ENCODE measurements at regions not wholly inside any gene's neighbourhood (a gene's known extent, or its start where the extent isn't known, plus 50 kb on each side); places are given as distances from the start of the nearest gene placed in this dataset.
A peak's percentile ranks its signal among the peaks of the same experiment; 100 is the strongest.

DNA sequence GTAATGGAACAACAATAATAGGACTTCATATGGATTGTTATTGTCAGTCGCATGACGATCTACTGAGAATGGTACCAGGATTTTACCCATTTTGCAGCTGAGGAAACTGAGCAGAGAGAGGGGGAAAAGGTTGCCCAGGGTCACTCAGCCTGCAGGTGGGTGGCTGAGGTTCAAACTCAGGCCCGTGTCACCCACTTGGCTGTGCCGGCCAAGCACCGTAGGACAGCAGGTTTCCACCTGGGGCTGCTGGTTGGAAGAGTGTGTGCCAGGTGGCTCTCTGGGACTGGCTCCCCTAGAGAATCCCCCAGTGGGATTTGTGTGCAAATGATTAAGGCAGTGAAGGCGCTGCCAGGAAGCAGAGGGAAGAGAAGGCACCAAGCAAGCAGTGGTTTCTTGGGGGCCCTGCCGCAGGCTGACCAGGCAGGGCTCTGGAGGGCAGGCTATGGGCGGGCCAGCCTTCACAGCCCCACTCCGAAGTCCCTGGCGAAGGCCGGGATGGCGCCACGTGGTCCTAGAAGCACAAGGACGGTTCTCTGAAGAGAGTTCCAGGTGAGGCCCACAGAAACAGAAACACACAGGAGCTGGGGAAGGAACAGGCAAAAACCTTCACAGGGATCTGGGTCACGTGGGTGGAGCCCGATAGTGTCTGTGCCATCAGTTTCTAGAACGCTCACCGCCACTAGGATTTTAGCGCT lies 163.5 kb downstream of the IRF8 start:
- Mint-ChIP-seq H3K27ac (no peak overlapping the region), H3K4me1 (ENCODE audit: low read depth) (no peaks in the 10 kb centered on the region), H3K27me3 (peaks cover 7% of the 10 kb centered on the region), H3K4me3 (no peak overlapping the region), H3K36me3 (ENCODE audit: low read depth) (no peaks in the 10 kb centered on the region), H3K9me3 (no peaks in the 10 kb centered on the region)
- no peak for DNase-seq

DNA sequence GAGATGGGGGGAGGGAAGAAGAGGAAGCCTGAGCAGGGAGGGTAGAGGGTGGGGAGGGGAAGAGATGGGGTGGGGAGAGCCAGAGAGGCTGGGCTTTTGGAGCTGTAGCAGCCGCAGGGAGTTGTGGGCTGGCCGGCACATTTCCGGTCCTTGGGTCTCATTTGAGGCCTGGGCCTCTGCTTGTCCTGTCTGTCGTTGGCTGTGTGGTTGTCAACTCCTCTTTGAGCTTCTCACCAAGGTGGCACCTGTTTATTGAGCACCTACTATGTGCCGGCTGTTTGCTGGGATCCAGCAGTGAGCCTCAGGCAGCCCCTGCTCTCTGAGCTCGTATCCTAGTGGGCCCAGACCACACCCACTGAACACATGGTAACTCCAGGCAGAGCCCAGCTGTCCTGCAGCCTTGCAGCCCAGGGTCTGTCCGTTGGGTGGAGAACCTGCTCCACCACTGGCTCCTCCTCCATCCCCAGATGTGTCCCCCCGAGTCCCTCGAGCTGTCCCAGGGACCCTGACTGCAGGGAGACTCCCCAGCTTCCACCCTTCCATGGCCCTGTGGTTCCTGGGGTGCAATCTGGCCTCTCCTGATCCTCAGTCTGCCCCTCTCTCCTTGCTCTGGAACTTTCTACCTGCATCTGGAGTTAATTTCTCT lies 164.9 kb downstream of the IRF8 start:
- H3K4me1 Mint-ChIP-seq (ENCODE audit: low read depth) = no peaks in the 10 kb centered on the region
- no peak overlapping the region for H3K27ac Mint-ChIP-seq
- H3K4me3 Mint-ChIP-seq = no peak overlapping the region
- peaks cover 19% of the 10 kb centered on the region for H3K27me3 Mint-ChIP-seq
- H3K9me3 Mint-ChIP-seq = no peaks in the 10 kb centered on the region
- DNase-seq = no peak
- no peaks in the 10 kb centered on the region for H3K36me3 Mint-ChIP-seq (ENCODE audit: low read depth)

DNA sequence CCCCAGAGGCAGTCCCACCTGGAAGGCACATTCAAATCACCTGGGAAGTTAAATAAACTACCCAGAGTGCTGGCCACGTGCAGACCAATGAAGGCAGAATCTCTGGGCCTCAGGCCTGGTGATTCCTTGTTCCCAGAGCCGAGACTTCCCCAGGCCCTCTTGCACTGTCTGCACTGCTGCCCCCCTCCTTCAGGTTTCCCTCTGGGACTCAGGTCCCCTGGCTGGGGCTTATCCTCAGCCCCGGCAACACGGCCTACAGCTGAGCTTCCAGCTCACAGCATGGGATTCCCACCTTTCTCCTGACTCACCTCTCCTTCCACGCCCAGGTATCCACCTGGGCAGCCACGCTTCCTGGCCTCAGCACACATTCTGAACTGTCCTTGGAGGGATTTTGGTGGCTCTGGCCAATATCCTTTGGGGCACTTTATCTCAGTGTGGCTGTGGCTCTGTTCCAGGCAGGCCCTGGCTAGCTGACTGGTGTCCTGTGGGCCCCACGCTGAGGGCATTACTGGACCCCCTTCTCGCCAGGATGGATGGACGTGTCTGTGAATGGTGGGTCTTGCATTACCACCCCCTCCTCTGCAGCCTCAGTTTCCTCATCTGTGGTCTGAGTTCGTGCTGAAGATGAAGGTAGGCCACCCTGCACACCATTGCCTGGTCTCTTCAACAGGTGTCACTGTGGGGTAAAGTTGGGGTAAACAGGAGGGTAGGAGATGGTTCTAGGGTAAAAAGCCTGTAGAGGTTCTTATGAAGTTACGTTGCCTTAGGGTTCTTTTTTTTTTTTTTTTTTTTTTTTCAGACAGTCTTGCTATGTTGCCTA lies 165.7 kb downstream of the IRF8 start:
- Mint-ChIP-seq H3K4me3 (no peak overlapping the region), H3K4me1 (ENCODE audit: low read depth) (no peaks in the 10 kb centered on the region), H3K27me3 (peaks cover 21% of the 10 kb centered on the region), H3K27ac (no peak overlapping the region), H3K36me3 (ENCODE audit: low read depth) (no peaks in the 10 kb centered on the region), H3K9me3 (no peaks in the 10 kb centered on the region)
- no peak for DNase-seq

DNA sequence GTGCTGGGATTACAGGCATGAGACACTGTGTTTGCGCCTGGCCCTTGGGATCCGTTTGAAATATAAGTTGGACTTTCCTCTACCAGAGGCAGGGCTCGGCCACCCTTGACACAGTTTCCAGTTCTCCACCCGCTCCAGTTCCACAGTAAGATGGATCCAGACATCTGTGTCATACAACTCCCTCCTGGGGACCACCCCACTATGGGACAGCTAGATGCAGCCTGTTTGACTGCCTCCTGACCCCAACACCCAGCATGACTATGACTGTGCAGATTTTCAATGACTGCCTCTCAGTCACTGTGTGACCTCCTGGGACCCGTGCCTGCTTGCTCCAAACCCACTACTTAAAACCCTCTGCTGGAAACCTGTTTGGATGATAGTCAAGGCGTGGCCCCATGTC lies 166.7 kb downstream of the IRF8 start:
- no peak for DNase-seq
- Mint-ChIP-seq H3K36me3 (ENCODE audit: low read depth) (no peaks in the 10 kb centered on the region), H3K4me3 (no peak overlapping the region), H3K4me1 (ENCODE audit: low read depth) (no peaks in the 10 kb centered on the region), H3K27me3 (peaks cover 30% of the 10 kb centered on the region), H3K27ac (no peak overlapping the region), H3K9me3 (no peaks in the 10 kb centered on the region)

DNA sequence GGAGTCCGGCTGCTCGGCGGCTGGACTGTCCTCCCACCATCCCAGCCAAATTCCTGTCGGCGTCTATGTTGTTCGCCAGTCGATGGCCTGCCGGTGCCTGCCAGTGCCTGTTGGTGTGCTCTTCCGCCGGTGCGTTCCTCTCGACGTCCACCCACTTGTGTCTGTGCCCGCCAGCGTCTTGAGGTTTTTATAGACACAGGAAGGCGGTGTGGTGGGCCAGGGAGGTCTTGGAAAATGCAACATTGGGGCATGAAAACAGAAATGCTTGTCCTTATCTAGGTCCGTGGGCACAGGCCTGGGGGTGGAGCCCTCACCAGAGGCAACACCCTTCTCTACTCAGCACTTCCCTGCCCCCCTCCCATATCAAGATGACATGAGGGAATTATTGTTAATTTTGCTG lies 167.8 kb downstream of the IRF8 start:
- H3K4me3 Mint-ChIP-seq = no peak overlapping the region
- DNase-seq = no peak
- no peak overlapping the region for H3K27ac Mint-ChIP-seq
- no peaks in the 10 kb centered on the region for H3K9me3 Mint-ChIP-seq
- H3K4me1 Mint-ChIP-seq (ENCODE audit: low read depth) = no peaks in the 10 kb centered on the region
- peaks cover 34% of the 10 kb centered on the region for H3K27me3 Mint-ChIP-seq
- no peaks in the 10 kb centered on the region for H3K36me3 Mint-ChIP-seq (ENCODE audit: low read depth)

DNA sequence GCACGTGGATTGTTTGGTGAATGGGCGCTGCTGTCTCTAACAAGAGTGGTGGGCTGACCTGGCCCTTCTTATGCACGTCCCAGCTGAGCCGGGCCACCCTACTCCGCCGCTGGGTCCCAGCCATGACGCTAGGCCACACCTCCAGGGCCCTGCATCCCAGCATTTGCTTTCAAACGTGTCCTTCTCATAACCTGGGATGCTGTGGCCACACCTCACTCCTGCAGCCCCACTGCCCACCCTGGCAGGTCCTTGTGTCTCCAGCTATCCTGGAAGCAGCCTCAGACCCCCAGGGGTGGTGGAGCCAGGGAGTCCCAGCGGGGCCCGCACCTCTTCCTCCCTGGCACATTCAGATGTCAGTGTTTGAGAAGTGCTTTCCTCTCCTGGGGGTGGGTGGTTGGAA lies 168.6 kb downstream of the IRF8 start:
- no peak overlapping the region for H3K4me3 Mint-ChIP-seq
- no peak overlapping the region for H3K27ac Mint-ChIP-seq
- DNase-seq = no peak
- H3K36me3 Mint-ChIP-seq (ENCODE audit: low read depth) = no peaks in the 10 kb centered on the region
- H3K9me3 Mint-ChIP-seq = no peaks in the 10 kb centered on the region
- no peaks in the 10 kb centered on the region for H3K4me1 Mint-ChIP-seq (ENCODE audit: low read depth)
- H3K27me3 Mint-ChIP-seq = peaks cover 41% of the 10 kb centered on the region

DNA sequence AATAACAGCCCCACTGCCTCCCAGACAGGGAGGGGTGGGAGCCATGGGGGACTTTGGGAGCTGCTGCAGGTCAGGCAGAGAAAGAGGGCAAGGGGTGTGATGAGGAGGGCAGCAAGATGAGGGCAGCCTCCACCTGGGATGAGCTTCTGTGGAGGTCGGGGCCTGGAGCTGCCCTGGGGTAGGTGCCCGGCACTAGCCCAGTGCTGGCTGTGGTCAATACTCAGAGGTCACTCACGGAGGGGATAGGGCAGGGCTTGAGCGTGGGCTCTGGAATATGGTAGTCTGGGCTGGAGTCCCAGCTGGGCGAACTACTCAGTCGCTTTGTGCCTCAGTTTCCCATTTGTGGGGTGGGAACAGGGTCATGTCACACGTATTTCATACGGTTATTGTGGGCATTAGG lies 169.0 kb downstream of the IRF8 start:
- DNase-seq = no peak
- H3K4me1 Mint-ChIP-seq (ENCODE audit: low read depth) = no peaks in the 10 kb centered on the region
- no peaks in the 10 kb centered on the region for H3K9me3 Mint-ChIP-seq
- no peaks in the 10 kb centered on the region for H3K36me3 Mint-ChIP-seq (ENCODE audit: low read depth)
- H3K27ac Mint-ChIP-seq = no peak overlapping the region
- H3K27me3 Mint-ChIP-seq = peaks cover 46% of the 10 kb centered on the region
- H3K4me3 Mint-ChIP-seq = no peak overlapping the region

DNA sequence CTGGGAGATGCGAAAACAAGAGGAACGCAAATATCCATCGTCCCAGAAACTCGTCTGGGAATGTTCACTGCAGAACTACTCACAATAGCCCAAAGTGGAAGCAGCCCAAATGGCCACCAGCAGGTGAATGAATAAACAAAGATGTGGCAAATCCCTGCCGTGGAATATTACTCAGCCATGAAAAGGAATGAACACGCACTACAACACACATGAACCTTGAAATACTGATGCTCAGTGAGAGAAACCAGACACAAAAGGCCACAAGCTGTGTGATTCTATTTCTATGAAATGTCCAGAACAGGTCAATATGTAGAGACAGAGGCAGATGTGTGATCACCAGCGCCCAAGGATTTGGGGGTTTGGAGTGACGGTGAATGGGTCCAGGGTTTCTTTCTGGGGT lies 169.8 kb downstream of the IRF8 start:
- Mint-ChIP-seq H3K27me3 (peaks cover 46% of the 10 kb centered on the region), H3K9me3 (no peaks in the 10 kb centered on the region)
- DNase-seq = no peak

DNA sequence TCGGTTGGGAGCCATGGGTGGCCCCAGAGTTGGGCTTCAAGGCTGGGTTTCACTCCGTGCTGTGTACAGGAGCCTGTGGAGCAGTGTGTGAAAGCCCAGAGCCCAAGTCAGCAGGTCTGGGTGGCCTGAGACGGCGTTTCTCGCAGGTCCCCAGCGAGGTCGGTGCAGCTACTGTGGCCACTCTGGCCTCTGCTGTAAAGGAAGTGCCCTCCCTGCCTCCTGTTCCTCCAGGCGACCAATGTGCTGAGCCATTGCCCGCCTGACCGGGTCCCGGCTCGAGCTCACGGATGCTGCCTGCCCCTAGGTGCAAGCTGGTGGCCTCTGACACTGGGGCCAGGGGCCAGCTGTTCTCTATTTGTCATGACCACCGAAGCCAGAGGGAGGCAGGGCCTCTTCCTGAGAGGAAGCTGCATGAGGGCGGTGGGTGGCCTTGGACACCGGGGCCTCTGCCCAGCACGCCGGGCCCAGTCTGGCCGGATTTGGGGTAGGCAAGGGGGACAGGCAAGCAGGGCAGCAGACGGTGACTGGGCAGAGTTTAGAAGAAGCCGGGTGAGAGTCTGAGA lies 170.9 kb downstream of the IRF8 start:
- Mint-ChIP-seq H3K4me1 (ENCODE audit: low read depth) (no peaks in the 10 kb centered on the region), H3K36me3 (ENCODE audit: low read depth) (no peaks in the 10 kb centered on the region), H3K27ac (no peak overlapping the region), H3K9me3 (no peaks in the 10 kb centered on the region), H3K4me3 (no peak overlapping the region), H3K27me3 (peaks cover 48% of the 10 kb centered on the region)
- no peak for DNase-seq

More for the DNA sequence above, 169.8 kb downstream of the IRF8 start:
- Mint-ChIP-seq H3K4me3 (no peak overlapping the region), H3K36me3 (ENCODE audit: low read depth) (no peaks in the 10 kb centered on the region), H3K27ac (no peak overlapping the region), H3K4me1 (ENCODE audit: low read depth) (no peaks in the 10 kb centered on the region)

DNA sequence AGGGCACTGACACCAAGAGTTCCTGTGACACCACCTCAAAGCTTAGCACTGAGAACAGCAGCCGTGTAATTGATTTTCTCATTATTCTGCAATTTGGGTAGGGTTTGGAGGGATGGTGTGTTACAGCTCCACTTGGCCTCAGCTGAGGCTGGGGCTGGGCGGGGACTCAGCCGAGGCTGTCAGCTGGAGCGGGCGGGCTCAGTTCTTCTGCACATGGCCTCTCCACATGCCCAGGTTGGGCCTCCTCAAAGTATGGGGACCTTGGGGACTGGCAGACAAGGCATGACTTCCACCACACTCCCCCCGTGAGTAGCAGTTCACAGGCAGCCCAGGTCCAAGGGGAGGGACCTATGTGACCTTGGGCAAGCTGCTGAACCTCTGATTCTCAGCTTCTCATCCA lies 171.5 kb downstream of the IRF8 start:
- Mint-ChIP-seq H3K27me3 (peaks cover 52% of the 10 kb centered on the region), H3K9me3 (no peaks in the 10 kb centered on the region), H3K4me3 (no peak overlapping the region), H3K36me3 (ENCODE audit: low read depth) (no peaks in the 10 kb centered on the region), H3K27ac (no peak overlapping the region), H3K4me1 (ENCODE audit: low read depth) (no peaks in the 10 kb centered on the region)
- no peak for DNase-seq

DNA sequence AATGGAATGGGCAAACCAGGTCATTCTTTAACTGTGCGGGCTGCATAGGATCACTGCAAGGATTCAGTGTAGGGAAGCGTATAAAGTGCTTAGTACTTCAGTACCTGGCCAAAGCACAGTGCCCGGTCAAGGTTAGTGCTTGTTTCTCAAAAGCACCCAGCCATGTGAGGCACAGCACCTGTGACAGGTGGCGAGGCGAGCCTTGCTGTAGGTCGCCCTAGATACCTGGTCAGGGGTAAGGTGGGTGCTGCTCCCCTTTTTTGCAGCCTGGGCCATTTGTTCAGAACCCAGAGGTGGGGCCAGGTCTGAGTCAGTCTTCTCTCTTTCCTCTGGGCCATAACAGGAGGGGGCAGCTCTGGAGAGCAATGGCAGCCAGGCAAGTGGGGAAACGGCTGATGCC lies 172.0 kb downstream of the IRF8 start:
- Mint-ChIP-seq H3K36me3 (ENCODE audit: low read depth) (no peaks in the 10 kb centered on the region), H3K4me3 (no peak overlapping the region), H3K9me3 (no peaks in the 10 kb centered on the region), H3K4me1 (ENCODE audit: low read depth) (no peaks in the 10 kb centered on the region), H3K27ac (no peak overlapping the region), H3K27me3 (peaks cover 52% of the 10 kb centered on the region)
- DNase-seq = no peak

DNA sequence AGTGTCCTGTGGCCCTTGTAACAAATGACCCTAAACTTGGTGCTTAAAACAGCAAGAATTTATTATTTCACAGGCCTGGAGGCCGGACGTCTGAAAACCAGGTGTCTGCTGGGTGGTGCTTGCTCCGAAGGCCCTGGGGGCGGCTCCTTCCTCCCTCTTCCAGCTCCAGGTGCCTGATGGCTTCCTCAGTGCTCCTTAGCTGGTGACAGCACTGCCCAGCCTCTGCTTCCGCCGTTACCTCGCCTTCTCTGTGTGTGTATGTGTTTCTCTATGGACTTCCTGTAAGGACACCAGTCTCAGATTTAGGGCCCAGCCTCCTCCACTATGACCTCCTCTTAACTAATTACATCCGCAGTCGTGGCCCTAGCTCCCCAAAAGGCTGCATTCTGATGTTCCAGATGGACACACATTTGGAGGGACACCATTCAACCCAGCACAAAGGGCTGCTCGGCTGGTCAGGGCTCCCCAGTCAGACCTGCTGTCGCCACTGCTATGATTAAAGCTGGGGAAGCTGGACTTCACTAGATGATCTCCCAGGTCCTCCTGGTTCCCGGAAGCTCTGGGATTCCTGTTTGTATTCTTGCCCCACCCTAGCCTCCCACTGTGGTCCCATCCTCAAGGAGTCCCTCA lies 172.8 kb downstream of the IRF8 start:
- H3K27ac Mint-ChIP-seq = no peak overlapping the region
- no peaks in the 10 kb centered on the region for H3K9me3 Mint-ChIP-seq

DNA sequence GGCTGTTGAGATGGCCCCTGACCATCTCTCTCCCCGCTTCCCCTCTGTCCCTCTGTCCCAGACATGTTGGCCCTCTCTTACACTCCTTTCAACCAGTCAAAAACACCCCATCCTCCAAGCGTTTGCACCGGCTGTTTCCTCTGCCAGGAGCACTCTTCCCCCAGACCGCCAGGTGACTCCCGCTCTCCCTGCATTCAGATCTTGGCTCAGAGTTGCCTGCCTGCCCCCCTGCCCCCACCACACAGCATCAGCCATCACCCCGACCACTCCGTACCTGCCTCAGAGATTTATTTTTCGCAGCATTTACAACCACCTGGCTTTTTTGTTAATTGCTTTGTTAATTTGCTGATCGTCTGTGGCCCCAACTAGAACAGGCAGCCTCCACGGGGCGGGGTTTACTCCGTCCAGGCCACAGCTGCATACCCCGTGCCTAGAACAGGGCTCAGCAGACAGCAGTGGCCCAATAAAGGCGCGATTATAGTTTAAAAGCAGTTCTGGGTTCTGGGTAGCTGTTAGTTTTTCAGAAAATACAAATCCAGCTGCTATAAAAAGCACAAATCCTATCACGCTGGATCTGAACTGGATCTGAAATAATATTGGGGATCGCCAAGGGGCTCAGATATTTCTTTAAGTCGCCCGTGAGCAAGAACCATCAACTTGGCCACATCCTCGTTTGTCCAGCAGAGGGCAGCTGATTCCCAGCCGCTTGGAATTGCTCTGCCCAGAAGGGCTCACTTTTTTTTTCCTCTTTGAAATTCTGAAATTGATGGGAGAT lies 173.6 kb downstream of the IRF8 start:
- Mint-ChIP-seq H3K4me3 (no peak overlapping the region), H3K27me3 (peaks cover 52% of the 10 kb centered on the region), H3K9me3 (no peaks in the 10 kb centered on the region), H3K36me3 (ENCODE audit: low read depth) (no peaks in the 10 kb centered on the region), H3K4me1 (ENCODE audit: low read depth) (no peaks in the 10 kb centered on the region), H3K27ac (no peak overlapping the region)
- DNase-seq = peak; percentile 56

More for the DNA sequence above, 172.8 kb downstream of the IRF8 start:
- Mint-ChIP-seq H3K4me3 (no peak overlapping the region), H3K4me1 (ENCODE audit: low read depth) (no peaks in the 10 kb centered on the region), H3K36me3 (ENCODE audit: low read depth) (no peaks in the 10 kb centered on the region), H3K27me3 (peaks cover 57% of the 10 kb centered on the region)
- DNase-seq = no peak

DNA sequence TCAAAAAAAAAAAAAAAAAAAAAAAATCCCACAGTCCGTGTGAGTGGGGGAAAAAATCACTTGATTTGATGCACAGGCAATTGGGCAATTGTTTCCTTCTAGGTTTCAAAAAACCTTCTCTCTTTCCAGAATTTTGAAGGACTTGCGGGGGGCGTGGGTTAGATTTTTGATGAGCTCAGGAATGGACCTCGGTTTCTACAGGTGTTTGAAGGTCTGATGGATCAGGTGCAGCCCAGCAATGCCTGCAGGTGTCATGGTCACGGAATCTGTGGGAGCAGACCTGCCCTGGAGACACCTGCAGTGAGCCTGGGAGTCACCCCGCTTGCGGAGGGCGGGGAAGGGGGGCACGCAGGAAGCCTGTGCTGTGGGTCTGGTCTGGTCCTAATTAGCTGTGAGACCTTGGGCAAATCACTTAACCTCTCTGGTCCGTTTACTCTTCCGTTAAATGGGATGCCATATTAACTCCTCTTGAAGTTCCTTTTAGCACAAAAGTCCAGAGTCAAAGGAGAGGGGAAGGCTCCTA lies 174.2 kb downstream of the IRF8 start:
- Mint-ChIP-seq H3K9me3 (no peaks in the 10 kb centered on the region), H3K4me3 (no peak overlapping the region), H3K4me1 (ENCODE audit: low read depth) (no peaks in the 10 kb centered on the region), H3K36me3 (ENCODE audit: low read depth) (no peaks in the 10 kb centered on the region), H3K27me3 (peaks cover 49% of the 10 kb centered on the region), H3K27ac (no peak overlapping the region)
- DNase-seq = no peak

All from activated T-cell treated with anti-CD3 and anti-CD28 coated beads, Interleukin-2, amount 50 U/mL, for 24 hours (primary cell).